Uterus (tissue), 3 donors: ENCODE measurements at regions not wholly inside any gene's neighbourhood (a gene's known extent, or its start where the extent isn't known, plus 50 kb on each side); places are given as distances from the start of the nearest gene placed in this dataset.
"Not testable (repeated sequence)": the region's sequence is repeated elsewhere in the genome, so short reads cannot be mapped to it uniquely, and the experiment has no call there.

ENCODE experiments used
- DNase-seq, 2 donors: peaks; one replicate each; pipeline ENCODE4 v3.0.0-alpha.2; 2019 to 2020
- H3K27ac ChIP-seq, 2 donors: fragments of 200-600 bp; sonication (generic); 1 replicate in 1 of 2; 2 replicates in 1 of 2; pipeline ENCODE4 v1.5.1; 2016 to 2018
- H3K27me3 ChIP-seq, 2 donors: fragments of 200-600 bp; sonication (generic); one replicate each; pipeline ENCODE4 v1.5.1; 2018 to 2019; ENCODE audit warnings: control low read depth in 1 of 2
- H3K36me3 ChIP-seq, 2 donors: fragments of 200-600 bp; sonication (generic); one replicate each; pipeline ENCODE4 v1.5.1; 2019; ENCODE audit warnings: control low read depth in 1 of 2
- H3K4me1 ChIP-seq, 2 donors: fragments of 200-600 bp; sonication (generic); one replicate each; pipeline ENCODE4 v1.5.1; 2018 to 2019; ENCODE audit warnings: control low read depth in 1 of 2
- H3K4me3 ChIP-seq, 2 donors: fragments of 200-600 bp; sonication (generic); 1 replicate in 1 of 2; 2 replicates in 1 of 2; pipeline ENCODE4 v1.5.1; 2018 to 2019; ENCODE audit warnings: mild to moderate bottlenecking in 1 of 2
- H3K9me3 ChIP-seq, 2 donors: fragments of 200-600 bp; sonication (generic); one replicate each; pipeline ENCODE4 v1.5.1; 2019; ENCODE audit warnings: control low read depth in 1 of 2
- CTCF ChIP-seq, 4 experiments: fragments of 200-600 bp in 2 of 4; fragments of 450-650 bp in 2 of 4; sonication (generic) in 2 of 4; IDR thresholded peaks; one replicate each; pipeline ENCODE4 v1.5.1; 2016 to 2019; ENCODE audit warnings: antibody characterized with exemption in 4 of 4, mild to moderate bottlenecking in 2 of 4, moderate library complexity in 1 of 4
- POLR2A ChIP-seq, 2 donors: fragments of 450-650 bp; IDR thresholded peaks; one replicate each; pipeline ENCODE4 v1.6.1; 2016; ENCODE audit warnings: antibody characterized with exemption in 2 of 2, mild to moderate bottlenecking in 1 of 2, moderate library complexity in 1 of 2
- intact Hi-C: fragments of 100-400 bp; cut with DNase I; formaldehyde crosslinking; loops from one replicate; pipeline ENCODE4 v1.15.1; 2023; ENCODE audit warnings: low total_unique reads
- donor health status: DM: yes; HTN: yes; CAD: no.

- no peaks in the 10 kb centered on the region for H3K4me1 ChIP-seq
- intact Hi-C loops, result no loop called here
- DNase-seq, result no peak
These were observed 1658.2 kb upstream of the PIK3C3 start for GRCh38 chr18:40296717-40297413.

DNA sequence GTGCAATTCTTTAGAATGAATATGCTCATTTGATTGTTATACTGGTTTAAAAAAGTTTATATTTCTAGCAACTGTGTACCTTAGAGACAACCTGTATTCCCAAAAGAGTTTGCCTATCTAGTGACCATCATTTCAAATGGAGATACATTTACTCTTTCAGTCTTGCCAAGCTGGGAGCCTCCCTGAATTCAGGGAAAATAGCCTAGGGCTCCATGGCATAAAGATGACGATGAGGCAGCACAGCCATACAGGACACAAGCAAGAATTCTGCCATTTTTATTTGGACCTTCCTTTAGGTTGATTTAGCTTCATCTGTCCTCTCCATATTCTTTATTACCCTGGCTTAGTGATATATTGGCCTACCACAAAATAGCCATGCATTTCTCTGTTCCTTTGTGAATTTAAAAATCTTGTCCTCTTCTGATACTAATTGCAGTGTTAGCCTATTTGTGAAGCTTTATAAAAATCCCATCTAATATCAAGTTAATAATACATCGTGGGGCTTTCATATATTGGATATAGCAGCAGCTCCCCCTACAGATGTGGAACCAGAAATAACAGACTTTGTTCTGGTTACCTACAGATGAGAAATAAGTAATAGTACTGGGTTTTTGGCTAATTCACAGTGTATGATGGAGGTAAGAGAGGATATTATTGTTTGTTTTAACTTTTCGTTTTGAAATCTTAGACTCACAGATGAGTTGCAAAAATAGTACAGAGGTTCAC lies 1661.9 kb upstream of the PIK3C3 start:
- intact Hi-C loops, result no loop called here
- no peak for DNase-seq
- H3K4me3 ChIP-seq, result no peak overlapping the region
- H3K36me3 ChIP-seq, result no peaks in the 10 kb centered on the region
- H3K27me3 ChIP-seq, result no peaks in the 10 kb centered on the region
- no peaks in the 10 kb centered on the region for H3K4me1 ChIP-seq
- H3K27ac ChIP-seq, result no peak overlapping the region
- TF ChIP-seq CTCF (IDR thresholded peaks at IDR 0.05) (no peak), POLR2A (IDR thresholded peaks at IDR 0.05) (no peak)
- H3K9me3 ChIP-seq, result no peaks in the 10 kb centered on the region

More at GRCh38 chr18:40296717-40297413, 1658.2 kb upstream of the PIK3C3 start:
- Histone ChIP-seq H3K27ac (no peak overlapping the region), H3K9me3 (no peaks in the 10 kb centered on the region), H3K36me3 (no peaks in the 10 kb centered on the region), H3K4me3 (no peak overlapping the region), H3K27me3 (no peaks in the 10 kb centered on the region)
- no peak for TF ChIP-seq POLR2A (IDR thresholded peaks at IDR 0.05)
- no peak for TF ChIP-seq CTCF (IDR thresholded peaks at IDR 0.05)

GRCh38 chr18:40283560-40283959 lies 1671.5 kb upstream of the PIK3C3 start:
- no peak overlapping the region for H3K4me3 ChIP-seq

DNA sequence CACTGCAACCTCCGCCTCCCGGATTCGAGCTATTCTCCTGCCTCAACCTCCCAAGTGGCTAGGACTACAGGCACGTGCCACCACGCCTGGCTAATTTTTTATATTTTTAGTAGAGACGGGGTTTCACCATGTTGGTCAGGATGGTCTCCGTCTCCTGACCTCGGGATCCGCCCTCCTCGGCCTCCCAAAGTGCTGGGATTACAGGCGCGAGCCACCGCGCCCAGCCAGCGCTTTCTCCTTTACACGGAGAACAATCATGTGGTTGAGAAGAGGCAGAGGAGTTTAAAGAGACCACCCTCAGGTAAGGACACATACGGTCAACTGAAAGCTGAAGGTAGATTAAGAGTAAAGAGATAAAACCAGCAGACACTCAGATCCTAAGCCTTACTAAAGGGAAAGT lies 1673.7 kb upstream of the PIK3C3 start:
- H3K27ac ChIP-seq, H3K27me3 ChIP-seq, DNase-seq, H3K4me1 ChIP-seq, H3K9me3 ChIP-seq, intact Hi-C loops, H3K4me3 ChIP-seq, H3K36me3 ChIP-seq: not testable (repeated sequence)

More at GRCh38 chr18:40283560-40283959, 1671.5 kb upstream of the PIK3C3 start:
- H3K27me3 ChIP-seq, result no peaks in the 10 kb centered on the region
- H3K4me1 ChIP-seq, result no peaks in the 10 kb centered on the region
- H3K27ac ChIP-seq, result no peak overlapping the region
- TF ChIP-seq POLR2A (IDR thresholded peaks at IDR 0.05) (no peak), CTCF (IDR thresholded peaks at IDR 0.05) (no peak)
- H3K36me3 ChIP-seq, result no peaks in the 10 kb centered on the region
- DNase-seq, result no peak
- no peaks in the 10 kb centered on the region for H3K9me3 ChIP-seq
- intact Hi-C loops, result no loop called here

- Histone ChIP-seq H3K27me3 (no peaks in the 10 kb centered on the region), H3K4me3 (no peak overlapping the region), H3K36me3 (no peaks in the 10 kb centered on the region), H3K9me3 (no peaks in the 10 kb centered on the region), H3K4me1 (no peaks in the 10 kb centered on the region), H3K27ac (no peak overlapping the region)
- TF ChIP-seq POLR2A (IDR thresholded peaks at IDR 0.05) (no peak), CTCF (IDR thresholded peaks at IDR 0.05) (no peak)
- DNase-seq, result no peak
- intact Hi-C loops, result no loop called here
These were observed 1680.3 kb upstream of the PIK3C3 start for GRCh38 chr18:40274618-40275196.
